Pancreas (tissue), 10 donors: ENCODE measurements at regions not wholly inside any gene's neighbourhood (a gene's known extent, or its start where the extent isn't known, plus 50 kb on each side); places are given as distances from the start of the nearest gene placed in this dataset.

Experiments used
- ATAC-seq, 4 donors: fragments of 200-7000 bp; cut with Tn5 transposase; one replicate each; pipeline versions ENCODE4 v1.8.0 to v1.9.1; 2020; ENCODE audit warnings: mild to moderate bottlenecking in 4 of 4, moderate library complexity in 4 of 4
- DNase-seq, 6 donors: peaks; one replicate each; pipeline ENCODE4 v3.0.0-alpha.2; 2020
- FAIRE-seq: peaks from 2 replicates; lab custom pipeline; 2012; peaks lifted over from hg19 to GRCh38; lab: Jason Lieb, UNC
- H3K27ac ChIP-seq, 4 donors: fragments of 200-600 bp; sonication (generic); 1 replicate in 3 of 4; 2 replicates in 1 of 4; pipeline versions ENCODE4 v1.5.0 to v1.8.0; 2020
- H3K27me3 ChIP-seq, 4 donors: fragments of 200-600 bp; one replicate each; pipeline ENCODE4 v1.8.0; 2021
- H3K36me3 ChIP-seq, 3 donors: fragments of 200-600 bp; sonication (generic) in 1 of 3; one replicate each; pipeline versions ENCODE4 v1.5.0 to v1.8.0; 2020 to 2021
- H3K4me1 ChIP-seq, 3 donors: fragments of 200-600 bp; one replicate each; pipeline ENCODE4 v1.8.0; 2021
- H3K4me3 ChIP-seq, 4 donors: fragments of 200-600 bp; sonication (generic) in 2 of 4; one replicate each; pipeline versions ENCODE4 v1.5.0 to v1.8.0; 2020 to 2021
- H3K9me3 ChIP-seq, 4 donors: fragments of 200-600 bp; one replicate each; pipeline ENCODE4 v1.8.0; 2021
- CTCF ChIP-seq, 4 donors: fragments of 200-600 bp; sonication (generic) in 3 of 4; IDR thresholded peaks; one replicate each; pipeline versions ENCODE4 v1.5.0 to v1.8.0; 2021; ENCODE audit warnings: antibody characterized with exemption in 4 of 4
- WGBS, 2 donors: extraction: QIAGEN DNeasy Blood & Tissue Kit; methylation state at CpG; one replicate each; pipeline ENCODE4 v1.1.7; 2013; 5-methylcytosine and 5-hydroxymethylcytosine counted together
- intact Hi-C, 3 donors: fragments of 100-400 bp; cut with DNase I; formaldehyde crosslinking; loops; one replicate each; pipeline versions ENCODE4 v1.11.1 to v1.14.2; 2022
- donor health status: healthy with polysubstance abuse.
- donor health status: DM: no; HTN: no; CAD: no; lungs with moderate emphysema.
- donor health status: DM: no; HTN: no; CAD: no.
- donor health status: control.
- donor health status: control.
- donor health status: Bipolar disorder and iron deficiency.
- donor health status: DM: yes; HTN: yes; CAD: no.
- donor health status: DM: no; HTN: no; CAD: no.
- donor health status: DM: no; HTN: no; CAD: no.
- donor health status: DM: yes; HTN: yes; CAD: no.

GRCh38 chr2:173806761-173807160, 158.4 kb downstream of the SP3 start:
- WGBS, 2 donors: 80 to 85% methylated on average over 2 of the region's 2 CpGs
- Histone ChIP-seq H3K27me3 (no peaks in the 10 kb centered on the region), H3K27ac (no peak overlapping the region), H3K4me3 (no peak overlapping the region), H3K9me3 (no peaks in the 10 kb centered on the region), H3K36me3 (no peaks in the 10 kb centered on the region), H3K4me1 (no peaks in the 10 kb centered on the region)
- no peak for ATAC-seq
- FAIRE-seq: no peak
- no peak for TF ChIP-seq CTCF (IDR thresholded peaks at IDR 0.05)
- intact Hi-C loops: no loop called here
- no peak for DNase-seq

DNA sequence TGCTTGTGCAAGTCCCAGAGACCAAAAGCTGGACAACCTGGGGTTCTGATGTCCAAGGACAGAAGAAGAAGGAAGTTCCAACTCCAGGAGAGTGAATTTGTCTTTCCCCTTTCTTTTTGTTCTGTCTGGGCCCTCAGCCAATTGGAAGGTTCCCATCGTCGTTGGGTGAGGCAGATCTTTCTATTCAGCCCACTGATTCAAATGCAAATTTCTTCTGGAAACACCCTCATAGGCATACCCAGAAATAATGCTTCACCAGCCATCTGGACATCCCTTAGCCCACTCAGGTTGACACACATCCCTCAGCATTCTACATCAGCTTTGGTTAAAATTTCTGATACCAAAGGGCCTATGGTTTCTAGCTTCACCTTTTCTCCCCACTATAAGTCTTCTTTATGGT, 156.5 kb downstream of the SP3 start:
- intact Hi-C loops: no loop called here
- Histone ChIP-seq H3K4me3 (no peak overlapping the region), H3K4me1 (no peaks in the 10 kb centered on the region), H3K27ac (no peak overlapping the region), H3K9me3 (no peaks in the 10 kb centered on the region), H3K36me3 (no peaks in the 10 kb centered on the region), H3K27me3 (no peaks in the 10 kb centered on the region)
- WGBS, 2 donors: 74 to 84% methylated on average over 2 of the region's 2 CpGs
- DNase-seq (no peak), ATAC-seq (no peak), FAIRE-seq (no peak)
- no peak for TF ChIP-seq CTCF (IDR thresholded peaks at IDR 0.05)

GRCh38 chr2:173812321-173812720, 152.9 kb downstream of the SP3 start:
- FAIRE-seq (no peak), DNase-seq (no peak), ATAC-seq (no peak)
- no peak for TF ChIP-seq CTCF (IDR thresholded peaks at IDR 0.05)
- Histone ChIP-seq H3K9me3 (no peaks in the 10 kb centered on the region), H3K4me3 (no peak overlapping the region), H3K27ac (no peak overlapping the region), H3K4me1 (no peaks in the 10 kb centered on the region), H3K27me3 (no peaks in the 10 kb centered on the region), H3K36me3 (no peaks in the 10 kb centered on the region)
- WGBS, 2 donors: 97 to 100% methylated on average over 1 of the region's 1 CpG
- intact Hi-C loops: no loop called here

GRCh38 chr2:173814306-173814705, 150.9 kb downstream of the SP3 start:
- Histone ChIP-seq H3K4me1 (no peaks in the 10 kb centered on the region), H3K9me3 (no peaks in the 10 kb centered on the region), H3K27ac (no peak overlapping the region), H3K36me3 (no peaks in the 10 kb centered on the region), H3K4me3 (no peak overlapping the region), H3K27me3 (no peaks in the 10 kb centered on the region)
- intact Hi-C loops: no loop called here
- no peak for DNase-seq
- no peak for ATAC-seq
- FAIRE-seq: no peak
- WGBS, 2 donors: 66 to 82% methylated on average over 3 of the region's 3 CpGs
- no peak for TF ChIP-seq CTCF (IDR thresholded peaks at IDR 0.05)

DNA sequence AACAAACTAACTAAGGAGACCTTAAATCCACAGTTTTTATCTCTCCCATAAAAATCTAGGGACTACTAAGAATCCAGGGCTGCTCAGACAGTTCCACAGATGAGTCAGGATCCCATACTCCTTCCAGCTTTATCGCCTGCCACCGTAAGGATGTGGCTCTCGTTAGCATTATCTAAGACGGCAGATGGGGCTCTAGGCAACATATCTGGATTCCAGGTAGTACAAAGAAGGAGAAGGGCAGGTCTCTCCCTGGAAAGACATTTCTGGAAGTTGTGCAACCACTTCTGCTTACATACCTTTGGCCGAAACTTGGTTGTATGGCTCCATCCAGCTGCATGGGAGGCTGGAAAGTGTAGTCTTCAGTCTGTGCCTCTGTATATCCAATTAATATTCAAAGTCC, 149.4 kb downstream of the SP3 start:
- Histone ChIP-seq H3K36me3 (no peaks in the 10 kb centered on the region), H3K27ac (no peak overlapping the region), H3K4me1 (no peaks in the 10 kb centered on the region), H3K27me3 (no peaks in the 10 kb centered on the region), H3K9me3 (no peaks in the 10 kb centered on the region), H3K4me3 (no peak overlapping the region)
- no peak for ATAC-seq
- 77 to 81% methylated on average over 5 of the region's 5 CpGs for WGBS, 2 donors
- no peak for FAIRE-seq
- intact Hi-C loops: no loop called here
- TF ChIP-seq CTCF (IDR thresholded peaks at IDR 0.05): no peak
- DNase-seq: no peak
